Common myeloid progenitor, CD34-positive (primary cell): ENCODE measurements at regions not wholly inside any gene's neighbourhood (a gene's known extent, or its start where the extent isn't known, plus 50 kb on each side); places are given as distances from the start of the nearest gene placed in this dataset.
"Not testable (repeated sequence)": the region's sequence is repeated elsewhere in the genome, so short reads cannot be mapped to it uniquely, and the experiment has no call there.

Experiments used
- CTCF ChIA-PET: fragments of 350-600 bp; sonication (Branson Sonifier 250); formaldehyde crosslinking; loops from one replicate; lab custom pipeline; 2021; ENCODE audit warnings: antibody characterized with exemption; lab: Charles Lee
- POLR2A ChIA-PET: fragments of 350-600 bp; sonication (Branson Sonifier 250); formaldehyde crosslinking; loops from one replicate; lab custom pipeline; 2021; ENCODE audit warnings: antibody characterized with exemption; lab: Charles Lee
- DNase-seq, 3 donors: peaks; one replicate each; pipeline versions ENCODE4 v3.0.0 to v3.0.0-alpha.2; 2013
- H3K27ac ChIP-seq, 2 experiments: 1 replicate in 1 of 2; 2 replicates in 1 of 2; pipeline ENCODE4 v1.7.0; 2013; ENCODE audit warnings: inconsistent platforms in 2 of 2, low read length in 2 of 2, mild to moderate bottlenecking in 2 of 2, low read depth in 1 of 2, moderate library complexity in 1 of 2; ENCODE audit not compliant: severe bottlenecking in 2 of 2, insufficient read depth in 1 of 2, poor library complexity in 1 of 2
- H3K27me3 ChIP-seq, 5 experiments: replicated peaks in 2 of 5; 1 replicate in 3 of 5; 2 replicates in 2 of 5; pipeline versions ENCODE4 v1.6.1 to v1.7.0; 2013; ENCODE audit warnings: low read length in 4 of 5, mild to moderate bottlenecking in 2 of 5, moderate library complexity in 2 of 5, inconsistent platforms in 1 of 5; ENCODE audit not compliant: insufficient read depth in 5 of 5, control insufficient read depth in 4 of 5
- H3K36me3 ChIP-seq, 4 experiments: 1 replicate in 2 of 4; 2 replicates in 2 of 4; pipeline versions ENCODE4 v1.6.1 to v1.7.0; 2013; ENCODE audit warnings: low read length in 3 of 4, control low read depth in 1 of 4, mild to moderate bottlenecking in 1 of 4; ENCODE audit not compliant: control insufficient read depth in 4 of 4, insufficient read depth in 4 of 4
- H3K4me1 ChIP-seq, 4 experiments: 1 replicate in 3 of 4; 2 replicates in 1 of 4; pipeline versions ENCODE4 v1.6.1 to v1.7.1; 2013; ENCODE audit warnings: low read length in 3 of 4, mild to moderate bottlenecking in 3 of 4, control low read depth in 1 of 4, inconsistent platforms in 1 of 4, moderate library complexity in 1 of 4; ENCODE audit not compliant: control insufficient read depth in 4 of 4, insufficient read depth in 4 of 4; ENCODE audit errors: control extremely low read depth in 1 of 4
- H3K4me3 ChIP-seq, 7 experiments: 1 replicate in 4 of 7; 2 replicates in 3 of 7; pipeline versions ENCODE4 v1.5.1 to v1.7.0; 2013; ENCODE audit warnings: mild to moderate bottlenecking in 7 of 7, low read length in 6 of 7, moderate library complexity in 6 of 7, inconsistent platforms in 2 of 7, low read depth in 2 of 7, control low read depth in 1 of 7; ENCODE audit not compliant: insufficient read depth in 4 of 7, control insufficient read depth in 1 of 7; ENCODE audit errors: extremely low read depth in 1 of 7
- H3K9me3 ChIP-seq, 5 experiments: 1 replicate in 4 of 5; 2 replicates in 1 of 5; pipeline versions ENCODE4 v1.6.1 to v1.7.1; 2013; ENCODE audit warnings: low read length in 4 of 5, mild to moderate bottlenecking in 2 of 5, inconsistent platforms in 1 of 5, low read depth in 1 of 5, moderate library complexity in 1 of 5; ENCODE audit not compliant: control insufficient read depth in 4 of 5, insufficient read depth in 2 of 5; ENCODE audit errors: control extremely low read depth in 1 of 5
- WGBS: methylation state at CpG from one replicate; pipeline ENCODE4 v1.1.5; 2013; ENCODE audit not compliant: insufficient coverage; 5-methylcytosine and 5-hydroxymethylcytosine counted together

DNA sequence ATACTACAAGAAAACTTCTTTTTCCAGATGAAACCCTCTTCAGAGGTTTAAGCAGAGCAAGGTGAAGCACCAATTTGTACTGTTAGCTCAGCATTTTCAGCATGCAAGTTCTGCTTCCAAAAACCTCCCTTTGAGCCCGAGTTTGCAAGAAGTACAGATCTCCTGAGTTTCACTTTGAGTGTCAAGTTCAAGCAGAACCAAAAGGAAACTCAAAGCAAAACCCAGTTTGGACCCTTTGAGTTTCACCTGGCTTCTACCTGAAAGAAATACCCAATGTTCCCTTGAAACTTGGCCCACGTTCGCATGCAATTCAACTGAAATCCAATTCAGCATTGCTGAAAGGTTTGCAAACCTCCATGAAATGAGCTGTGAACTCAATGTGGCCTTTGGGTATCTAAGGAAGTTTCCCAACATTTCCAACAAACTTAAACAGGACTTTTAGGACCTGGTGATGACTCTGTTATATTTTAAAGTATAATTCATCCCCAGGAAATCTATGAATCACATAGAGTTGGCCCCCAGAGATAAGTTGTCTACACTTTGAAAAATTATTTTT, 62.9 kb upstream of the HBS1L start:
- 69% methylated on average over 3 of the region's 3 CpGs for WGBS
- Histone ChIP-seq H3K4me3 (no peak overlapping the region), H3K9me3 (no peaks in the 10 kb centered on the region), H3K4me1 (peaks cover 17 to 37% (median 21%) of the 10 kb centered on the region in 4 experiments), H3K36me3 (no peaks in the 10 kb centered on the region), H3K27ac (no peak overlapping the region), H3K27me3 (no peaks in the 10 kb centered on the region)
- ChIA-PET CTCF (interaction anchor here (0.9 kb wide), 1 partner anchor 11 kb away, joined by 4 read pairs; no protein-coding TSS in a partner anchor), POLR2A (no interaction called here)
- DNase-seq: peak in 2 of 3 donors; percentile 34 to 43

- H3K9me3 ChIP-seq: no peaks in the 10 kb centered on the region
- peaks cover 17 to 37% (median 21%) of the 10 kb centered on the region in 4 experiments for H3K4me1 ChIP-seq
- WGBS: no CpG with 5 or more reads among the region's 5 CpGs
- peak overlapping the region in 1 of 2 experiments; percentile 37 for H3K27ac ChIP-seq
- ChIA-PET CTCF (interaction anchor here (1.0 to 2.0 kb wide), 2 partner anchors 13 to 14 kb away, joined by 4 to 5 read pairs; no protein-coding TSS in a partner anchor), POLR2A (no interaction called here)
- no peaks in the 10 kb centered on the region for H3K27me3 ChIP-seq
- H3K4me3 ChIP-seq: peak overlapping the region in 2 of 7 experiments; percentile 26 to 40
- peak in 2 of 3 donors; percentile 61 to 70 for DNase-seq
- no peaks in the 10 kb centered on the region for H3K36me3 ChIP-seq
Measured at GRCh38 chr6:135116571-135116970, 61.9 kb upstream of the HBS1L start.

DNA sequence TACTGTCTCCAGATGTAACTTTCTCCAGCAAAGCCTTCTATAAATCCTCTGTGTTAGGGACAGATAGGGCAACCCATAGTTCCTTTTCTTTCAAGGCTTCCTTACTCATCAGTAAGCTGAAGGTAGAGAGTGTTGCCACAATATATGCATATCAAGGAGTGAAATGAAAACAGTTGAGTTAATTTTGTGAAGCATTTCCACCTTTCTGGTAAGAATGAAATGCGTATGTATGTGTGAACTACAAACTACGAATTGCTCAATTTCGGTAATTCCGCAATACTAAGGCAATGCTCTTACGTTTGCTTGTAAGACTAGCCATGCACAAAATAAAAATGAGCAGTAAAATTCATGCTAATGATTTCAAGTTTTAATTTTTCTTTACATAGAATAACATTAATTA, 61.2 kb upstream of the HBS1L start:
- Histone ChIP-seq H3K27ac (no peak overlapping the region), H3K27me3 (no peaks in the 10 kb centered on the region), H3K4me3 (no peak overlapping the region), H3K36me3 (no peaks in the 10 kb centered on the region), H3K9me3 (no peaks in the 10 kb centered on the region), H3K4me1 (peaks cover 17 to 40% (median 21%) of the 10 kb centered on the region in 4 experiments)
- CTCF ChIA-PET: interaction anchor here (0.9 to 2.0 kb wide), 4 partner anchors 11 to 24 kb away, joined by 3 to 5 read pairs (median 4); no protein-coding TSS in a partner anchor
- peak in 2 of 3 donors; percentile 45 to 51 for DNase-seq
- POLR2A ChIA-PET: no interaction called here
- 57% methylated on average over 1 of the region's 5 CpGs for WGBS

- Histone ChIP-seq H3K27me3 (no peaks in the 10 kb centered on the region), H3K4me3 (no peak overlapping the region), H3K36me3 (no peaks in the 10 kb centered on the region), H3K27ac (no peak overlapping the region), H3K9me3 (no peaks in the 10 kb centered on the region), H3K4me1 (peaks cover 17 to 43% (median 21%) of the 10 kb centered on the region in 4 experiments)
- WGBS: no CpG with 5 or more reads among the region's 2 CpGs
- ChIA-PET POLR2A (no interaction called here), CTCF (interaction anchor here (0.6 to 2.0 kb wide), 5 partner anchors 12 to 62 kb away, joined by 3 to 5 read pairs (median 3); no protein-coding TSS in a partner anchor)
- DNase-seq: no peak
Measured at GRCh38 chr6:135115411-135115810, 60.8 kb upstream of the HBS1L start.

- H3K4me3 ChIP-seq: no peak overlapping the region
- WGBS: 94% methylated on average over 3 of the region's 11 CpGs
- POLR2A ChIA-PET: no interaction called here
- no peak overlapping the region for H3K27ac ChIP-seq
- DNase-seq: no peak
- H3K9me3 ChIP-seq: no peaks in the 10 kb centered on the region
- peaks cover 17 to 50% (median 28%) of the 10 kb centered on the region in 4 experiments for H3K4me1 ChIP-seq
- H3K36me3 ChIP-seq: no peaks in the 10 kb centered on the region
- no peaks in the 10 kb centered on the region for H3K27me3 ChIP-seq
- CTCF ChIA-PET: interaction anchor here (0.6 to 2.0 kb wide), 7 partner anchors 9 to 61 kb away, joined by 3 to 5 read pairs (median 3); no protein-coding TSS in a partner anchor
Measured at GRCh38 chr6:135114355-135115145, 59.9 kb upstream of the HBS1L start.

DNA sequence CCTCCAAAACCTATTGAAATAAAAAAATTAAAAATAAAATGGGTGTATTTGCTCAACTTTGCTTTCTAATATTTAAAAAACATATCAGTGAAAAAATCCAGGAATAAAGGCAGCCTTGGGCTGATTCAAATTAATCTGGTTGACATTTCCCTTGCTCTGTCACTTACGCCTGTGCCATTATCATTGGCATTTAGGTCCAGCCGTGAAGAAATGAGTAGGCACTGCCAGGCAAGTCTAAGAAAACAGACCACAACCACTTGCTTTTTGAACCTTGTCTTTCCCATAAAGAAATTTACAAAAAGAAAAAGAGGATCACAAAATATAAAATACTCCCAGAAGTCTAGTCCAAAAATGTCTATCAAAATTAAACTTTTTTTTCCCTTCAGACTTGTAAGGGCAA, 59.2 kb upstream of the HBS1L start:
- H3K27ac ChIP-seq: no peak overlapping the region
- DNase-seq: no peak
- H3K9me3 ChIP-seq: no peaks in the 10 kb centered on the region
- H3K27me3 ChIP-seq: no peaks in the 10 kb centered on the region
- H3K4me1 ChIP-seq: peaks cover 17 to 52% (median 28%) of the 10 kb centered on the region in 4 experiments
- ChIA-PET POLR2A (no interaction called here), CTCF (no interaction called here)
- H3K36me3 ChIP-seq: no peaks in the 10 kb centered on the region
- no peak overlapping the region for H3K4me3 ChIP-seq
- WGBS: 100% methylated on average over 2 of the region's 2 CpGs

DNA sequence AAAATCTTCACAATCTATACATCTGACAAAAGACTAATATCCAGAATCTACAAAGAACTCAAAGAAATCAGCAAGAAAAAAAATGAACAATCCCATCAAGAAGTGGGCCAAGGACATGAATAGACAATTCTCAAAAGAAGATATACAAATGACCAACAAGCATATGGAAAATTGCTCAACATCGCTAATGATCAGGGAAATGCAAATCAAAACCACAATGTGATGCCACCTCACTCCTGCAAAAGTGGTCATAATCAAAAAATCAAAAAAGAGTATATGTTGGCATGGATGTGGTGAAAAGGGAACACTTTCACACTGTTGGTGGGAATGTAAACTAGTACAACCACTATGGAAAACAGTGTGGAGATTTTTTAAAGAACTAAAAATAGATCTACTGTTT, 58.3 kb upstream of the HBS1L start:
- H3K36me3 ChIP-seq, H3K27me3 ChIP-seq, DNase-seq, H3K4me3 ChIP-seq, H3K27ac ChIP-seq, POLR2A ChIA-PET, H3K9me3 ChIP-seq, CTCF ChIA-PET: not testable (repeated sequence)
- no CpG with 5 or more reads among the region's 1 CpG for WGBS
- peaks cover 17 to 47% (median 27%) of the 10 kb centered on the region in 4 experiments for H3K4me1 ChIP-seq
